Dendritic cell treated with granulocyte-macrophage colony-stimulating factor and Interleukin-4, amounts not matched to agents 40 ng/mL and 50 ng/mL, for 4 days (primary cell): ENCODE measurements at regions not wholly inside any gene's neighbourhood (a gene's known extent, or its start where the extent isn't known, plus 50 kb on each side); places are given as distances from the start of the nearest gene placed in this dataset.

ENCODE experiments used
- H3K27ac Mint-ChIP-seq: one replicate; pipeline ENCODE4 v1.8.0; 2022; ENCODE audit warnings: mild to moderate bottlenecking, mixed read lengths
- H3K27me3 Mint-ChIP-seq: one replicate; pipeline ENCODE4 v1.8.0; 2022; ENCODE audit warnings: mild to moderate bottlenecking, mixed read lengths
- H3K36me3 Mint-ChIP-seq: one replicate; pipeline ENCODE4 v1.8.0; 2022; ENCODE audit warnings: low read depth, mixed read lengths
- H3K4me1 Mint-ChIP-seq: one replicate; pipeline ENCODE4 v1.8.0; 2022; ENCODE audit warnings: low read depth, mixed read lengths
- H3K4me3 Mint-ChIP-seq: one replicate; pipeline ENCODE4 v1.8.0; 2022; ENCODE audit warnings: mild to moderate bottlenecking, moderate library complexity, mixed read lengths
- H3K9me3 Mint-ChIP-seq: one replicate; pipeline ENCODE4 v1.8.0; 2022; ENCODE audit warnings: mixed read lengths
- intact Hi-C: fragments of 100-400 bp; cut with micrococcal nuclease; formaldehyde crosslinking; loops from one replicate; pipeline ENCODE4 v1.15.0; 2022

DNA sequence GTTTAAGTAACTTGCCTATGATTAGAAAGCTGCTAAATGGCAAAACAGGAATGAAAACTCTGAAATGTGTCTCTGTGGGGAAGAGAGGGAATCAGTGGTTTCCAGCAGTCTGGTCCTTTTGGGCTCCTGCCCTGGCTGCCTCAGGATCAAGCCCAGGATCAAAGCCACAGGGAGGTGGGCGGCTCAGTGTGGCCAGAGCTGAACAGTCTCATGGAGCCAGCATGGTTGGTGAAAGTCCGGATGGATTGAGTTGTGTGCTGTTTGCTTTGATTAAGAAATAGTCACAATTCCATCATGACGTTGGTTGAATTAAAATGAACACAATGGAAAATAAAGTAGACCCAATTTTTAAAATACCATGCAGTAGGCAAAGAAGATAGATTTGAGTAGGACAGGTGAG lies 344.2 kb downstream of the LPIN1 start:
- Mint-ChIP-seq H3K4me3 (no peak overlapping the region), H3K27ac (no peak overlapping the region), H3K36me3 (no peaks in the 10 kb centered on the region), H3K4me1 (peaks cover 7% of the 10 kb centered on the region), H3K9me3 (no peaks in the 10 kb centered on the region), H3K27me3 (peaks cover 12% of the 10 kb centered on the region)
- intact Hi-C loops, result no loop called here

DNA sequence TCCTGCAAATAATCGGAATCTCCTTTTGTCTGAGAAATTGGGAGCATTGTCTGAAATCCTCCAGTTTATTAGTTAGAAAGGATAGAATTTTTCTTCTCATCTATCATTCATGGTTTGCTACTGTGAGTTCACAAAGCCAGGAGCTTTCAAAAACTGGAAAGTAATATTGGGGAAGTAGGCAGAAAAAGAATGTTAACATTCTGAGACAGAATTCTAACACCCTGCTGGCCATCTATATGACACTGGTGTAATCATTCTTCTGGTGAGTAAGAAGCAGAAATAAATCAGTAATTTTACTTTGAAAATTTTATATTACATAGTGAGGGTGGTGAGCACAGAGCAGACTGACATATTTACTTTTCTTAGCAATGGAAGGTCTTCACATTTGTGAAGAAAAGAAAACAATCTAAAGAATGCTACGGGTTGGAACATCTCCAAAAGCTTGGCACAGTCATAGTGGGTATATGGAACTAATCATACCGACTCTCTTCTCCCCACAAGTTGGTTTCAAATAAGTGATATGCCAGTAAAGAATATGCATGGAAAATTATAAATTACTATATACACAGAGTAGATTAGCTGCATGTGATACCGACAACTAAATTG lies 344.9 kb downstream of the LPIN1 start:
- Mint-ChIP-seq H3K27me3 (peaks cover 14% of the 10 kb centered on the region), H3K36me3 (no peaks in the 10 kb centered on the region), H3K27ac (no peak overlapping the region), H3K4me1 (peaks cover 7% of the 10 kb centered on the region), H3K4me3 (no peak overlapping the region), H3K9me3 (no peaks in the 10 kb centered on the region)
- intact Hi-C loops, result no loop called here

DNA sequence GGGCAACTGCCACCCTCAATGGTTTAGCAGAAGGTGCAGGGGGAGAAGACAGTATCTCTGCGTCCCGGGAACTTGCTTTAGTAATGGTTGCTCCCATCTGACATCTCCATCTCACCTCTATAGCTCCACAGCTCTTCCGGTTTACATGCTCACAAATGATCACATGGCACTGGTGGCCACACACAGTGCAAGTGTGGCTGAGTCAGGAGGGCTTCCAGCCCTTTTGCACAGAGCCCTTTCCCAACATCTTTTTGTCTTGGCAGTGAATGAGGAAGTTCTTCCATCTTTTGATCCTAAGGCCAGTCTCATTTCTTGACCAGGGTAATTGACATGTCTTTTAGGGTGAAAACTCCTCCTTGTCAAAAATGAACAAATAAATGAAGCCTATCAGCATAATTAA lies 347.7 kb downstream of the LPIN1 start:
- intact Hi-C loops, result no loop called here
- no peaks in the 10 kb centered on the region for H3K9me3 Mint-ChIP-seq
- H3K4me3 Mint-ChIP-seq, result no peak overlapping the region
- no peaks in the 10 kb centered on the region for H3K36me3 Mint-ChIP-seq
- H3K27me3 Mint-ChIP-seq, result peaks cover 17% of the 10 kb centered on the region
- H3K4me1 Mint-ChIP-seq, result no peaks in the 10 kb centered on the region
- H3K27ac Mint-ChIP-seq, result no peak overlapping the region

DNA sequence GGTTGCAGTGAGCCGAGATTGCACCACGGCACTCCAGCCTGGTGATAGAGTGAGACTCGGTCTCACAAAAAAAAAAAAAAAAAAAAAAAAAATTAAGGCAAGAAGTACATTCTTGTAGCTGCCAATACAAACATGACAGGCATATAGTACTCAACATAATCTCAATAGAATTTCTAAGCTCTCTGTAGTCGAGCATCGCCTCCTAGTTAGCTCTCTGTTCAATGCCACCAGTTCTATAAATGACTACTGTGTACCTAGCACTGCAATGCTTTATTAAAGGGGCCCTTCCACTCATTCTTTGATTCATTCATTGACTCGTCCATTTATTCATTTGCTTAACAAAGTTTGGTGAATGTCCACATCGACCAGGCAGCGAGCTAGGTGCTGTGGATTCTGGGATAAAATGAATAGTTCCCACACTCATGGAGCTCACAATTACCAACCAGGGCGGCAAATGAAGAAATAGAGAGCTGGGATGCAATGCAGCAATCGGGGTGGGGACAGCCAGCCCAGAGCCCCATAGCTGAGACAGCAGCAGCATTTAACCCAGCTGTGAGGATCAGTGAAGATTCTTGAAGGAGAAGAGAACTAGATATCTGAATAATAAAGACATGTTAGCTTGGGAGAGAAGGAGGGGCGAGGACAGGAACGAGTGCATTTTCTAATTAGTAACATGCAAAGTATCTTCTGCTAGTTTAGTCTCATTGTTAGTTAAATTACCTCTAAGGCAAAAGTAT lies 349.8 kb downstream of the LPIN1 start:
- intact Hi-C loops, result no loop called here
- H3K36me3 Mint-ChIP-seq, result no peaks in the 10 kb centered on the region
- H3K4me1 Mint-ChIP-seq, result no peaks in the 10 kb centered on the region
- H3K9me3 Mint-ChIP-seq, result no peaks in the 10 kb centered on the region
- H3K27me3 Mint-ChIP-seq, result peaks cover 6% of the 10 kb centered on the region
- no peak overlapping the region for H3K4me3 Mint-ChIP-seq
- no peak overlapping the region for H3K27ac Mint-ChIP-seq

DNA sequence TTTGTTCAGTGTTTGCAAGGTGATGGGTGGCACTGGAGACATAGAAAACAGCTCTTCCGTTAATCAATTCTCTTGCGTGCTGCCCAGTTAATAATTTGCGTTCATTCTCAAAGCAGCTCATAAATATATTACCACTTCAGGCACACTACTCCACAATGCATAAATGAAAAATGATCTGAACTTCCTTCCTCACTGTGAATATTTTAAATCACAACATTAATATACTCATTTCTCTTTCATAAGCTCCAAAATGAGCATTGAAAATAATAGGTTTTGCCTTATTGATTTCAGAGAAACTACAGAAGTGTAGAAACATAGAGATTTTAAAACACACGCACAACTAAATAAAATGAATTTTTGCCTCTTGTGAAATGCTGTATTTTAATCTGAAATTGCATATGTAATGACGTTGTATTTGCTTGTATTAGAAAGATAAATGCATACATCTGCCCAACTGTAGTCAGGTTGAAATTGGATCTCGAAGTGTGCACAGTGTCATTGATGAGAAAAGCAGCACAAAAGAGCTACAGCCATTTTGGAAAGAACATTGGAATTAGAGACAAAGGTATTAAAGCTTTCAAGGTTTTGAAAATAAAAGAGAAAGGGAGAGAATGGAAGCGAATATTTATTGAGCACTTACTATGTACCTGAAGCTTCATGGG lies 350.5 kb downstream of the LPIN1 start:
- Mint-ChIP-seq H3K4me3 (no peak overlapping the region), H3K27me3 (peaks cover 6% of the 10 kb centered on the region)
- intact Hi-C loops, result no loop called here

DNA sequence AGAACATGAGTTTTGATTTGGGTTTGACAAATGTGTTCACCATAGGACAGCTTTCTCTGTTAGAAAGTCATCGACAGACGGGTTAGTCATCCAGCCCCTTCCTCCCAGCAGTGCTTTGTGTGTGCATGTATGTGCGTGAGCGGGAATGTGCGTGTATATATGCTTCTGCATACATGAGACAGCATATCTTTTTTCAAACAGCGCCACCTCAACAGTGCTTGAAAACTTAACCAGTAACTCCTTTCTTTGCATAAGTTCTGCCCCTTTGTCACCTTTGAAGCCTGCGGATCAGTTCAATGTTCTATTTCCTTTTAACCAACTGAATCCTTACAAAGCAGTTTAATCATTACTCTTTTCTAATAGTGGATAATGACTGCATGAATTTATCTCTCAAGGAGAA lies 351.4 kb downstream of the LPIN1 start:
- no peak overlapping the region for H3K27ac Mint-ChIP-seq
- no peaks in the 10 kb centered on the region for H3K36me3 Mint-ChIP-seq
- intact Hi-C loops, result no loop called here
- H3K4me3 Mint-ChIP-seq, result no peak overlapping the region
- H3K4me1 Mint-ChIP-seq, result no peaks in the 10 kb centered on the region
- peaks cover 6% of the 10 kb centered on the region for H3K27me3 Mint-ChIP-seq
- no peaks in the 10 kb centered on the region for H3K9me3 Mint-ChIP-seq

More for the DNA sequence above, 350.5 kb downstream of the LPIN1 start:
- Mint-ChIP-seq H3K27ac (no peak overlapping the region), H3K4me1 (no peaks in the 10 kb centered on the region), H3K36me3 (no peaks in the 10 kb centered on the region), H3K9me3 (no peaks in the 10 kb centered on the region)

DNA sequence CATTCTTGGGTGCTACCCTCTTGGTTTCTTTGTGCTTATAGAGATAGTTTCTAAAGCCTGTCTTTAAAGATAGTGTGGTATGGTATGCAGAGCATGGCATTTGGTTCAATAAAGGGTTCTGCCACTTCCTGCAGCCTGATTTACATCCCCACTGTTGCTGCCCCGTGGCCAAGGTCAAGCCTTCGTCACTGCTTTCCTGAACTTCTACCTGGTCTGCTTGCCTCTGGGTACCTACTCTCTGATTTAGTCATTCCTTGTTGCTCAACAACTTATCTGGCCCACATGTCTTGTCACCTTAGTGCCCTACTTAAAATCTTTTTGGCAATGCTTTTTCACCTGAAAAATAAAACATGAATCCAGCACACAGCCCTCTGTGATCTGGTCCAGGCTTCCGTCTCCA lies 352.9 kb downstream of the LPIN1 start:
- Mint-ChIP-seq H3K27me3 (peaks cover 5% of the 10 kb centered on the region), H3K4me1 (no peaks in the 10 kb centered on the region), H3K4me3 (no peak overlapping the region), H3K27ac (no peak overlapping the region), H3K9me3 (no peaks in the 10 kb centered on the region), H3K36me3 (no peaks in the 10 kb centered on the region)
- intact Hi-C loops, result no loop called here

DNA sequence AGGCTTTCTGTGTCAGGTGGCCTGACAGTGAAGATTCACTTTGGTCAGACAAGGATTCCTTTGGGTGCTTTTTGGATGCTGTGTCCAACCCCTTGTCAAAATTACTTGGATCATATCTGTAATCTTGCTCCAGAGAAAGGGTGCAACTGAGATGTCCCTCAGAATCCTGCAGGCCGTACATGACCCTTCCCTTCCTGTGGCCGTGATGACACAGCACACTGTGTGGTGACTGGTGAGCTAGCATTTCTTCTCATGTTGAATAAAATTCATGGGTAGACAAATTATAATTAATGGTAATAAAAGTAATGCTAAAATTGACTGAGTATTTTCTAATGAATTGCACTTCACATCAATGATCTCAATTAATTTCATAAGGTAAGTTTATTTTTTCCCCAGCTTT lies 356.2 kb downstream of the LPIN1 start:
- peaks cover 13% of the 10 kb centered on the region for H3K4me1 Mint-ChIP-seq
- H3K9me3 Mint-ChIP-seq, result no peaks in the 10 kb centered on the region
- no peak overlapping the region for H3K4me3 Mint-ChIP-seq
- no peak overlapping the region for H3K27ac Mint-ChIP-seq
- H3K36me3 Mint-ChIP-seq, result no peaks in the 10 kb centered on the region
- no peaks in the 10 kb centered on the region for H3K27me3 Mint-ChIP-seq
- intact Hi-C loops, result no loop called here

DNA sequence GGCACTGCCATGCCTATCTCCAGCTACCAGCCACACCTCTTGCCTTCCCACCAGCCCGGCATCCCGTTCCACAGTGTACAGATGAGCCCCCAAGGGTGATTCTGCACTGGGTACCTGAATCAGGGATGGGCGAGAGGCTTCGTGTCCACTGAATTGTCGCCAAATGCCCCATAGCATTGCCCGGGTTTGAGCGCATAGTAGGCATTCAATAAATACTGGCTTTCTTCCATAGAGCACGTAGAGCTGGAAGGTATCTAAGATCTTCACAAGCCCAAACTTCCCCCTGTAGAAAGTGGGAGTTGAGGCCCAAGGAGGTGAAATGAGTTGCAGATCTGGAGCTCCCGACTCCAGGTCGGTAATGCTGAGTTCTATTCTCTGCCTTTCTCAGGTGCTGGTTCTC lies 358.7 kb downstream of the LPIN1 start:
- no peak overlapping the region for H3K27ac Mint-ChIP-seq
- peaks cover 3% of the 10 kb centered on the region for H3K27me3 Mint-ChIP-seq
- no peaks in the 10 kb centered on the region for H3K9me3 Mint-ChIP-seq
- H3K4me3 Mint-ChIP-seq, result no peak overlapping the region
- H3K4me1 Mint-ChIP-seq, result peaks cover 18% of the 10 kb centered on the region
- no peaks in the 10 kb centered on the region for H3K36me3 Mint-ChIP-seq
- intact Hi-C loops, result no loop called here

DNA sequence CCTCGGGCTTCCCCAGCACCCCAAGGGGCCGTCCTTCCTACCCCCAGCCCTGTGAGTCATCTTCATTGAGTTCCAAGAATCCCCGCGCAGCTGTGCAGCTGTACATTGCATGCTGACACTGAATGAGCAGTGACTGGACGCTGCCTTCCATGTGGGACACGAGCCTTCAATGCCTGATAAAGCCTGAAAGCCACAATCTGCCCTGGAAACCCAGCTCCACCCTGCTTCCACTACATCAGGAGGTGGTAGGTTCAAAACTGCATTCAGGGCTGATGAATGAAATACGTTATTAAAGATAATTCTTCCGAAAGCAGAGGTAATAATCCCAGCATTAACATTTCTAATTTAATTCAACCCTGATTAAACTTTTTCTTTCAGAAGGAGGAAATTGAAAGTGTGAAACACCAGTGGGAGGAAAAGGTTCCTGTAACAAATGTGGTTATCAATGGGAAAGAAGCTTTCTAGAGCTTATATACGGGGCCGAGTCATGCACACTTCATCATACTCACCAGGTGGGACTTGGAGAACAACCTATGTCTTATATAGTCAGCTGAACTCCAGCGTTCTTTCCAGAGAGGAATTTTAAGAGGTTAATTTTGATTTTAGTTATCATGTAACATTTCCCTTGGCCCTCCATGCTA lies 360.1 kb downstream of the LPIN1 start:
- intact Hi-C loops, result no loop called here

DNA sequence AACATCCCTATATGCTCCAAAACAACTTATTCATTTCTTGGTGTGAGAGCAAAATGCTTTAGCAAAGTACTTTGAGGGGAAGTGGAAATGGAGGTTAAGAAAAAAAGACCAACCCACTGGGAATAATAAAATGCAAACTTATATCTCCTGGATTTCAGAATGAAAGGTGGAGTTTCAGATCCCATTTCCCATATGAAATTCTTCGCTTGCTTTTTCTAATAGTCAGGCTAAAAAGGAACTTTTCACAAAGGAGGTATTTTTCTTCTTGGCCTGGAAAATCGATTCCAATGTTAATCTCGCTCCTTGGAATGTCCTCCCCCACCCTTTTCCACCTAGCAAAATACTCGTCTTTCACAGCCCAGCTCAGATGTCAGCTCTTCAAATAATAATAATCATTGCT lies 360.9 kb downstream of the LPIN1 start:
- intact Hi-C loops, result no loop called here

More for the DNA sequence above, 360.1 kb downstream of the LPIN1 start:
- Mint-ChIP-seq H3K36me3 (no peaks in the 10 kb centered on the region), H3K4me1 (peaks cover 18% of the 10 kb centered on the region), H3K9me3 (no peaks in the 10 kb centered on the region), H3K4me3 (peak overlapping the region; percentile 20), H3K27me3 (peaks cover 10% of the 10 kb centered on the region), H3K27ac (no peak overlapping the region)

DNA sequence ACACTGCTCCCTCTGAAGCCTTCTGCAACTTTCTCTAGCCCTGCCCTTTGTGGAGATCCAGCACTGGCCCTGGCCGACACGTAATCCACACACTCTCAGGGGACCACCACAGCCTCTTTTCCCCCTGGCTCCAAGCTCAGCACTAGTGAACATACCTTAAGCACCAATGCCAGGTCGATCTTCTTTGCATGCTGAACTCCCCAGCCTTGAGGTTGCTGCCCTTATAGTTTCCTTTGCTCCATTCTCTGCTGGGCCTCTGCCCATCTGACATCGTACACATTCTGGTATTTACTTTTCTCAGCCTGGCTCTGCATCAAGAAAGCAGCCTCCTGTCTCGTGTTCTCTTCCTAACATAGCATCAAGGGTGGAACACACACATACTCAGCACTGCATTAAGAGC lies 361.5 kb downstream of the LPIN1 start:
- H3K4me1 Mint-ChIP-seq, result peaks cover 18% of the 10 kb centered on the region
- no peaks in the 10 kb centered on the region for H3K36me3 Mint-ChIP-seq
- H3K4me3 Mint-ChIP-seq, result no peak overlapping the region
- H3K27me3 Mint-ChIP-seq, result peaks cover 12% of the 10 kb centered on the region
- no peak overlapping the region for H3K27ac Mint-ChIP-seq
- intact Hi-C loops, result no loop called here
- no peaks in the 10 kb centered on the region for H3K9me3 Mint-ChIP-seq

More for the DNA sequence above, 360.9 kb downstream of the LPIN1 start:
- Mint-ChIP-seq H3K4me3 (no peak overlapping the region), H3K36me3 (no peaks in the 10 kb centered on the region), H3K27ac (no peak overlapping the region), H3K27me3 (peaks cover 12% of the 10 kb centered on the region), H3K9me3 (no peaks in the 10 kb centered on the region), H3K4me1 (peaks cover 18% of the 10 kb centered on the region)

DNA sequence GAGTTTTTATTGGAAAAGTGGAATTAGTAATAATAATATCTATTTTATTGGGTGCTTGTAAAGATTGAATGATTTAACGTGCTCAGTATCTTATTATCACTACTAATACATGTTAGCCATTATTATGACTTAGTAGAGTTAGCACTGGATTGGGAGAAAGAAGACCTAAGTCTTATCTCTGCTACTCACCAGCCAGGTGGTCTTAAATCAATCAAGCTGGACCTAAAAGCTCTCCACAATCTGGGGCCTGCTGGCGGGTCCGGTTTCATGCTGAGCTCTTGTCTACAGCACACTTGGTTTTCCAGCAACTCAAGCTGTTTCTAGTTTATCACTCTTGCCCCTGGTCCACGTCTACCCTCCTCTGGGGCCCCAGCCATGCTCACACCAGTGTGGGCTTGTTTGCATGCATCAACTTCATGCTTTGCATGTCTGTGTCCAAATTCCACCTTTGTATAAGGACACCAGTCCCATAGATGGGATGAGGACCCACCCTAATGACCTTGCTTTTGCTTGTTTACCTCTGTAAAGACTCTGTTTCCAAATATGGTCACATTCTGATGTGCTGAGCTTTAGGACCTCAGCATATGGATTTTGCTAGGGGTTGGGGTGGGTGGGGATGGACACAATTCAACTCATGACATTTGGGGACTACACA lies 363.1 kb downstream of the LPIN1 start:
- intact Hi-C loops, result no loop called here
- H3K4me3 Mint-ChIP-seq, result no peak overlapping the region
- peaks cover 18% of the 10 kb centered on the region for H3K4me1 Mint-ChIP-seq
- no peaks in the 10 kb centered on the region for H3K36me3 Mint-ChIP-seq
- no peak overlapping the region for H3K27ac Mint-ChIP-seq
- H3K9me3 Mint-ChIP-seq, result no peaks in the 10 kb centered on the region
- peaks cover 13% of the 10 kb centered on the region for H3K27me3 Mint-ChIP-seq

DNA sequence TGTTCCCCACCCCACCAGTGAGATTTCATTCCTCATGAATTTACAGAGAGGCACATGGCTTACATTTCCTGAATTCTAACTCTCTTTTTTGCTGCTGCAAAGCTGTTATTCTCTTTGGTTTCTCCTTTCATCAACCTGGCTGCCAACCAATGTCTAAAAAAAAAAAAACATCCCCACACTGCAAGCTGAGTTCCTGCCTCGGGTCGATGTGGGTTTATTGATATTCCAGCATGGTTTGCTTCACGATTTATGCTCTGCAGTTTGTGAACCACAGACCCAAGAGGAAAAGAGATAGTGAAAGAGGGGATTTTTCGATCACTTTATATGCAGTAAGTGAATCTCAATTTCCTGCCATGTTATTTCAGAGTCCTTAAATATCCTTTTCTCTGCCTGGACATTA lies 363.6 kb downstream of the LPIN1 start:
- intact Hi-C loops, result no loop called here
- H3K9me3 Mint-ChIP-seq, result no peaks in the 10 kb centered on the region
- no peaks in the 10 kb centered on the region for H3K36me3 Mint-ChIP-seq
- H3K4me3 Mint-ChIP-seq, result no peak overlapping the region
- peaks cover 13% of the 10 kb centered on the region for H3K27me3 Mint-ChIP-seq
- H3K4me1 Mint-ChIP-seq, result peaks cover 18% of the 10 kb centered on the region
- no peak overlapping the region for H3K27ac Mint-ChIP-seq
